ENCODE measurements at regions not wholly inside any gene's neighbourhood (a gene's known extent, or its start where the extent isn't known, plus 50 kb on each side); places are given as distances from the start of the nearest gene placed in this dataset.

DNA sequence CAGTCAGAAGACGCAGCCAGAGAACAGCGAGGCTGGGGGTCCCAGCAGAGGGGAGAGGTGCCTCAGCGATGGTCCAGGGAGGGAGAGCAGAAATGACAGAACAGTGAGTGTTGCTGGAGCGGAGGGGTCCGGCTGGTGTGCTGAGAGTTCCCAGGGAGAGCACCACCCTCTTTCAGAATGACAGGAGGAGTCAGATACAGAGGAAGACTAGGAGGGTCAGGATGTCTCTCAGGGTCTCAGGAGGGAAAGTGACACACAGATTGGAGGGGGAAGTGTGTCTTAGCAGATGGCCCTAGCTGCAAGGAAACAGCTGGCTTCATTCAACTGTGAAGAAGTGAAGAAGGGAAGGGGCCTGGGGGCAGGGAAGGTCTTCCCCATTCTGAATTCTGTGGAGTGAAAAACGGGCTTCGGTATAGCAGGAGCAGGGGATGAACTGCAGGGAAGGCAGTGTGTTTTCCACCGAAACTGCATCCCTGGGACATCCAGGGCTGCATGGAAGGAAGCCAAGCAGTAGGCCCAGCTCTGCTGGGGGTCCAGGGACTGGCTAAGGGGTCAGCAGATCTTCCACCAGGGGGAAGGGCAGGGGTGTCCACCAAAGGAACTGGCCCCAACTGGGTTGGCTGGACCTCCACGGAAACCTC lies 90.0 kb upstream of the OTOS start:
- TF ChIP-seq POLR2AphosphoS5 (IDR thresholded peaks at IDR 0.05): no peak
- no peak for TF ChIP-seq POLR2A (IDR thresholded peaks at IDR 0.05)
- TF ChIP-seq EP300 (IDR thresholded peaks at IDR 0.05; ENCODE audit: low read depth): no peak
